ENCODE measurements at regions not wholly inside any gene's neighbourhood (a gene's known extent, or its start where the extent isn't known, plus 50 kb on each side); places are given as distances from the start of the nearest gene placed in this dataset.

- TF ChIP-seq, protein P1, sequence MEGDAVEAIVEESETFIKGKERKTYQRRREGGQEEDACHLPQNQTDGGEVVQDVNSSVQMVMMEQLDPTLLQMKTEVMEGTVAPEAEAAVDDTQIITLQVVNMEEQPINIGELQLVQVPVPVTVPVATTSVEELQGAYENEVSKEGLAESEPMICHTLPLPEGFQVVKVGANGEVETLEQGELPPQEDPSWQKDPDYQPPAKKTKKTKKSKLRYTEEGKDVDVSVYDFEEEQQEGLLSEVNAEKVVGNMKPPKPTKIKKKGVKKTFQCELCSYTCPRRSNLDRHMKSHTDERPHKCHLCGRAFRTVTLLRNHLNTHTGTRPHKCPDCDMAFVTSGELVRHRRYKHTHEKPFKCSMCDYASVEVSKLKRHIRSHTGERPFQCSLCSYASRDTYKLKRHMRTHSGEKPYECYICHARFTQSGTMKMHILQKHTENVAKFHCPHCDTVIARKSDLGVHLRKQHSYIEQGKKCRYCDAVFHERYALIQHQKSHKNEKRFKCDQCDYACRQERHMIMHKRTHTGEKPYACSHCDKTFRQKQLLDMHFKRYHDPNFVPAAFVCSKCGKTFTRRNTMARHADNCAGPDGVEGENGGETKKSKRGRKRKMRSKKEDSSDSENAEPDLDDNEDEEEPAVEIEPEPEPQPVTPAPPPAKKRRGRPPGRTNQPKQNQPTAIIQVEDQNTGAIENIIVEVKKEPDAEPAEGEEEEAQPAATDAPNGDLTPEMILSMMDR (IDR thresholded peaks at IDR 0.05; ENCODE audit: insufficient read depth, low read length, poor library complexity, severe bottlenecking): no peak
- no peak for TF ChIP-seq EZH2phosphoT487 (conservative IDR thresholded peaks at IDR 0.05; ENCODE audit: low read length)
These were observed 96.5 kb upstream of the NLRP1 start for GRCh38 chr17:5680766-5681165.

Data from SU-DHL-6 (cell line).